Esophagus squamous epithelium (tissue), 5 donors: ENCODE measurements at regions not wholly inside any gene's neighbourhood (a gene's known extent, or its start where the extent isn't known, plus 50 kb on each side); places are given as distances from the start of the nearest gene placed in this dataset.

ENCODE experiments used
- DNase-seq: peaks from one replicate; lab custom pipeline; 2025; lab: John Stamatoyannopoulos, UW
- H3K27ac ChIP-seq, 4 donors: fragments of 200-600 bp; sonication (generic); one replicate each; pipeline ENCODE4 v1.5.1; 2016 to 2019; ENCODE audit warnings: mild to moderate bottlenecking in 1 of 4
- H3K27me3 ChIP-seq, 4 donors: fragments of 200-600 bp; sonication (generic); 1 replicate in 3 of 4; 2 replicates in 1 of 4; pipeline versions ENCODE4 v1.5.1 to v1.6.0; 2017 to 2021; ENCODE audit warnings: antibody characterized with exemption in 1 of 4
- H3K36me3 ChIP-seq, 3 donors: fragments of 200-600 bp; sonication (generic); one replicate each; pipeline ENCODE4 v1.5.1; 2016 to 2019
- H3K4me1 ChIP-seq, 3 donors: fragments of 200-600 bp; sonication (generic); one replicate each; pipeline ENCODE4 v1.5.1; 2017 to 2019
- H3K4me3 ChIP-seq, 4 donors: fragments of 200-600 bp; sonication (generic); 1 replicate in 3 of 4; 2 replicates in 1 of 4; pipeline ENCODE4 v1.5.1; 2016 to 2019; ENCODE audit warnings: mild to moderate bottlenecking in 2 of 4, moderate library complexity in 1 of 4
- H3K9me3 ChIP-seq, 3 donors: fragments of 200-600 bp; sonication (generic); one replicate each; pipeline ENCODE4 v1.5.1; 2016 to 2019
- CTCF ChIP-seq, 6 experiments: fragments of 450-650 bp in 4 of 6; fragments of 200-600 bp in 2 of 6; sonication (generic) in 2 of 6; IDR thresholded peaks; one replicate each; pipeline ENCODE4 v1.5.1; 2016 to 2019; ENCODE audit warnings: antibody characterized with exemption in 6 of 6, mild to moderate bottlenecking in 4 of 6, moderate library complexity in 4 of 6
- POLR2A ChIP-seq, 4 donors: fragments of 450-650 bp; IDR thresholded peaks; one replicate each; pipeline ENCODE4 v1.6.1; 2017; ENCODE audit warnings: antibody characterized with exemption in 4 of 4, mild to moderate bottlenecking in 4 of 4, moderate library complexity in 3 of 4
- WGBS, 2 donors: methylation state at CpG; one replicate each; pipeline ENCODE4 v1.1.5; 2018; 5-methylcytosine and 5-hydroxymethylcytosine counted together
- intact Hi-C: fragments of 100-400 bp; cut with DNase I; formaldehyde crosslinking; loops from one replicate; pipeline ENCODE4 v1.15.0; 2022
- donor health status: DM: yes; HTN: yes; CAD: no.

- Histone ChIP-seq H3K4me1 (no peaks in the 10 kb centered on the region), H3K27me3 (no peaks in the 10 kb centered on the region), H3K9me3 (no peaks in the 10 kb centered on the region), H3K36me3 (no peaks in the 10 kb centered on the region), H3K27ac (no peak overlapping the region), H3K4me3 (no peak overlapping the region)
- no peak for DNase-seq
- TF ChIP-seq CTCF (IDR thresholded peaks at IDR 0.05) (no peak), POLR2A (IDR thresholded peaks at IDR 0.05) (no peak)
- intact Hi-C loops: no loop called here
- WGBS, 2 donors: 95 to 96% methylated on average over 1 of the region's 1 CpG
Observed at GRCh38 chr6:22119500-22119899, 177.3 kb downstream of the PRL start.

GRCh38 chr6:22124756-22125155 is 172.1 kb downstream of the PRL start:
- no peak for DNase-seq
- WGBS, 2 donors: 37 to 42% methylated on average over 2 of the region's 2 CpGs
- TF ChIP-seq CTCF (IDR thresholded peaks at IDR 0.05) (no peak), POLR2A (IDR thresholded peaks at IDR 0.05) (no peak)
- Histone ChIP-seq H3K27me3 (no peaks in the 10 kb centered on the region), H3K27ac (no peak overlapping the region), H3K9me3 (no peaks in the 10 kb centered on the region), H3K4me3 (no peak overlapping the region), H3K4me1 (no peaks in the 10 kb centered on the region), H3K36me3 (no peaks in the 10 kb centered on the region)
- intact Hi-C loops: no loop called here

- TF ChIP-seq POLR2A (IDR thresholded peaks at IDR 0.05) (no peak), CTCF (IDR thresholded peaks at IDR 0.05) (no peak)
- 84 to 92% methylated on average over 1 of the region's 1 CpG for WGBS, 2 donors
- no peaks in the 10 kb centered on the region for H3K4me1 ChIP-seq
- intact Hi-C loops: no loop called here
- no peaks in the 10 kb centered on the region for H3K9me3 ChIP-seq
- no peaks in the 10 kb centered on the region for H3K36me3 ChIP-seq
- no peak overlapping the region for H3K4me3 ChIP-seq
- H3K27me3 ChIP-seq: no peaks in the 10 kb centered on the region
- H3K27ac ChIP-seq: no peak overlapping the region
- DNase-seq: no peak
Observed at GRCh38 chr6:22126910-22127309, 169.9 kb downstream of the PRL start.

- no peaks in the 10 kb centered on the region for H3K9me3 ChIP-seq
- H3K27me3 ChIP-seq: no peaks in the 10 kb centered on the region
- no peak for TF ChIP-seq CTCF (IDR thresholded peaks at IDR 0.05)
- 87 to 94% methylated on average over 3 of the region's 3 CpGs for WGBS, 2 donors
- intact Hi-C loops: no loop called here
- no peaks in the 10 kb centered on the region for H3K36me3 ChIP-seq
- peaks cover 0 to 7% (median 0%) of the 10 kb centered on the region in 3 donors for H3K4me1 ChIP-seq
- H3K4me3 ChIP-seq: no peak overlapping the region
- no peak for DNase-seq
- H3K27ac ChIP-seq: no peak overlapping the region
Observed at GRCh38 chr6:22129751-22130150, 167.1 kb downstream of the PRL start.

- H3K27ac ChIP-seq: no peak overlapping the region
- no peak for DNase-seq
- no peaks in the 10 kb centered on the region for H3K9me3 ChIP-seq
- TF ChIP-seq CTCF (IDR thresholded peaks at IDR 0.05) (no peak), POLR2A (IDR thresholded peaks at IDR 0.05) (no peak)
- H3K4me1 ChIP-seq: peaks cover 0 to 7% (median 0%) of the 10 kb centered on the region in 3 donors
- WGBS, 2 donors: 70 to 93% methylated on average over 2 of the region's 2 CpGs
- H3K36me3 ChIP-seq: no peaks in the 10 kb centered on the region
- no peaks in the 10 kb centered on the region for H3K27me3 ChIP-seq
- intact Hi-C loops: no loop called here
- H3K4me3 ChIP-seq: no peak overlapping the region
Observed at GRCh38 chr6:22132656-22133055, 164.2 kb downstream of the PRL start.
